ENCODE measurements at regions not wholly inside any gene's neighbourhood (a gene's known extent, or its start where the extent isn't known, plus 50 kb on each side); places are given as distances from the start of the nearest gene placed in this dataset.
"Not testable (repeated sequence)": the region's sequence is repeated elsewhere in the genome, so short reads cannot be mapped to it uniquely, and the experiment has no call there.

DNA sequence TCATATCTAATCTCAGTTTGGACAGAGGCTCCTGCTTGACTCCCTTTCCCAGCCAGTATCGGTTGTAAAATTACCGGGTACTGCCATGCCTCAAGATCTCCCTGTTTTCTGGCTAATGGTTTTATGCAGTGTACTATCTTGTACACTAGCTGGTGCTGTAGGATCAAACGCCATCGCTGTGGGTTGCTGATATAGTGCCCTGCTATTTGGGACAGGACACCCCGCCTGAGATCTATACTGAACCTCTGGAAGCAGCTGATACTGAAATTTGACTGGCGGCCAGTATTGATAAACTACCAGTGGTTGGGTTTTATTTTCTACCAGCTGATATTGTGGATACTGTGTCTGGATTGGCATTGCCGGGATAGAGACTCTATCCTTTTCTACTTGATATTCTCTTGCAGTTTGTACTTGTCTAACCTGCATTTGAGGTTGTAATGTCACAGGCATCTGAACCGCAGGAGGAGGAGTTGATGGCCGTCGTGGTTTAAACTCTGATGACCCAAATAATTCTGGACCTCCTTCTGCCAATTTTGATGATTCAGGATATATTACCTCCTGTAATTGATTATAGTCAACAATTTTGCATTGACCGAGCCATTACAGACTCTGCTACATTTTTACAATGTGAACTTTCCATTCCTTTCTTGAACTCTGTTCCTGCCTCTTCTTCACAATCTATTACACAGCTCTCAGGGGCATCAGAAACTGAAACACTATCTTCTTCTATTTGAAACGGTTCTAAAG, 112.5 kb upstream of the LARP1 start (continued):
- TF ChIP-seq SRF (IDR thresholded peaks at IDR 0.05; ENCODE audit: low read depth) (no peak), CEBPB (IDR thresholded peaks at IDR 0.05; ENCODE audit: low read depth) (no peak), CBX3 (IDR thresholded peaks at IDR 0.05; ENCODE audit: low read depth) (no peak)
- TF ChIP-seq, protein P1, sequence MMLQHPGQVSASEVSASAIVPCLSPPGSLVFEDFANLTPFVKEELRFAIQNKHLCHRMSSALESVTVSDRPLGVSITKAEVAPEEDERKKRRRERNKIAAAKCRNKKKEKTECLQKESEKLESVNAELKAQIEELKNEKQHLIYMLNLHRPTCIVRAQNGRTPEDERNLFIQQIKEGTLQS (IDR thresholded peaks at IDR 0.05), result no peak

DNA sequence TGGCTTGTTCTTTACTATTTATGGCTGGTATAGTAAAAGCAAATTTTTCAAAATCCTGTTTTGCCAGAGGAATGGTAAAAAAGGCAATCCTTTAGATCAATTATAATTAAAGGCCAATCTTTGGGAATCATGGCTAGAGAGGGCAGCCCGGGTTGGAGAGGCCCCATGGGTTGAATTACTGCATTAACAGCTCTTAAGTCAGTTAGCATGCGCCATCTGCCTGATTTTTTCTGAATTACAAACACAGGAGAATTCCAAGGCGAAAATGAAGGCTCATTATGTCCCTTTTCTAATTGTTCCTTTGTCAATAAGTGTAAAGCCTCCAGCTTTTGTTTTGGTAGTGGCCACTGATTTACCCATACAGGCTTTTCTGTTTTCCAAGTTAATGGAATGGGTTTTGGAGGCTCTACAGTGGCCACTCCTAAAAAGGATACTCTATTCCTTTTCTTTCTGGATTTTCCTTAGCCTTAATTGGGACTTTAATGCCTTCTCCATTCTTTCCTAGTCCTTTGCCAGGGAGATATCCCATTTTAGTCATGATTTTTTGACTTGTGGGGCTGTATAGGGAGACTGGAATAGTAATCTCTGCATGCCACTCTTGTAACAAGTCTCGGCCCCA, 114.9 kb upstream of the LARP1 start:
- H4K20me1 ChIP-seq (ENCODE audit: insufficient read depth); H3K79me2 ChIP-seq (ENCODE audit: insufficient read depth, low read length); H3K36me3 ChIP-seq (ENCODE audit: control insufficient read depth in 1 of 2, insufficient read depth in 2 of 2, low read length in 2 of 2); POLR2A ChIA-PET; H3K4me1 ChIP-seq (ENCODE audit: control insufficient read depth in 1 of 2, insufficient read depth in 2 of 2, low read length in 2 of 2); H3K9me3 ChIP-seq (ENCODE audit: control insufficient read depth in 1 of 2, insufficient read depth in 1 of 2, low read depth in 1 of 2, low read length in 2 of 2); H3K9me2 ChIP-seq (ENCODE audit: insufficient read depth); BruUV-seq (replicated peaks); H3K27ac ChIP-seq (ENCODE audit: low read depth, low read length); H3K9ac ChIP-seq (ENCODE audit: low read length); H3K4me3 ChIP-seq (replicated peaks in 1 of 2; ENCODE audit: low read depth in 1 of 2, low read length in 2 of 2); ATAC-seq; H3K27me3 ChIP-seq (ENCODE audit: insufficient read depth, low read length): not testable (repeated sequence)
- ChIA-PET RAD21 (ENCODE audit: low non-redundant PET in 1 of 2, low total read pairs in 2 of 2, uncharacterized antibody in 2 of 2, unreplicated experiment in 2 of 2) (interaction anchor here (0.6 to 1.0 kb wide), 2 partner anchors 8 to 172 kb away, joined by 3 to 4 read pairs; no protein-coding TSS in a partner anchor), CTCF (interaction anchor here (0.7 to 2.5 kb wide), 10 partner anchors 8 to 665 kb away, joined by 3 to 30 read pairs (median 4); no protein-coding TSS in a partner anchor)
- intact Hi-C loops (cut with micrococcal nuclease), result loop anchor here (1.0 kb wide), 3 partner anchors 173 to 666 kb away; no protein-coding TSS in a partner anchor
- Histone ChIP-seq H2AFZ (ENCODE audit: low read depth, low read length, poor library complexity, severe bottlenecking) (peak overlapping the region; percentile 98), H3K4me2 (ENCODE audit: low read length) (0 out of 2 replicates have a peak overlapping the region, but pooled peaks have one; percentile 14)
- peak; percentile 66 for TF ChIP-seq RAD21 (IDR thresholded peaks at IDR 0.05; ENCODE audit: low read depth)
- TF ChIP-seq, protein P2, sequence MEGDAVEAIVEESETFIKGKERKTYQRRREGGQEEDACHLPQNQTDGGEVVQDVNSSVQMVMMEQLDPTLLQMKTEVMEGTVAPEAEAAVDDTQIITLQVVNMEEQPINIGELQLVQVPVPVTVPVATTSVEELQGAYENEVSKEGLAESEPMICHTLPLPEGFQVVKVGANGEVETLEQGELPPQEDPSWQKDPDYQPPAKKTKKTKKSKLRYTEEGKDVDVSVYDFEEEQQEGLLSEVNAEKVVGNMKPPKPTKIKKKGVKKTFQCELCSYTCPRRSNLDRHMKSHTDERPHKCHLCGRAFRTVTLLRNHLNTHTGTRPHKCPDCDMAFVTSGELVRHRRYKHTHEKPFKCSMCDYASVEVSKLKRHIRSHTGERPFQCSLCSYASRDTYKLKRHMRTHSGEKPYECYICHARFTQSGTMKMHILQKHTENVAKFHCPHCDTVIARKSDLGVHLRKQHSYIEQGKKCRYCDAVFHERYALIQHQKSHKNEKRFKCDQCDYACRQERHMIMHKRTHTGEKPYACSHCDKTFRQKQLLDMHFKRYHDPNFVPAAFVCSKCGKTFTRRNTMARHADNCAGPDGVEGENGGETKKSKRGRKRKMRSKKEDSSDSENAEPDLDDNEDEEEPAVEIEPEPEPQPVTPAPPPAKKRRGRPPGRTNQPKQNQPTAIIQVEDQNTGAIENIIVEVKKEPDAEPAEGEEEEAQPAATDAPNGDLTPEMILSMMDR (IDR thresholded peaks at IDR 0.05 in 2 of 3, conservative IDR thresholded peaks at IDR 0.05 in 1 of 3; ENCODE audit: borderline replicate concordance in 1 of 3, insufficient read depth in 1 of 3, low read depth in 2 of 3, low read length in 2 of 3), result peak; percentile 38 to 60 (median 45); a peak in 5 of 6 replicates
- DNase-seq (ENCODE audit: low read depth, low spot score), result peak; percentile 16

DNA sequence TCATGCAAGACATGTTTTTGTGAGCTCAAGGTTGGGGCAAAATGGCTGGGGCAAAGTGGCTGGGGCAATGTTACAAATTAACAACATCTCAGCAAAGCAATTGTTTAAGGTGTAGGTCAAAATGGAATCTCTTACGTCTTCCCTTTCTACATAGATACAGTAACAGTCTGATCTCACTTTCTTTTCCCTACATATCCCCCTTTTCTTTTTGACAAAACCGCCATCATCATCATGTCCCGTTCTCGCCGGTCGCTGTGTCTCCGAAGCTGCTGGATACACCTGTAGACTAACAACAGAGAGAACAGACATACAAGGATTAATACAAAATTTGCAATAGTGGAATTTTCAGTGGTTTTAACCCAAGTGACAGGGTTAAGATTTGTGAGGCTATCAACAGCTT, 118.4 kb upstream of the LARP1 start:
- ATAC-seq; H2AFZ ChIP-seq (ENCODE audit: low read depth, low read length, poor library complexity, severe bottlenecking); H3K9me2 ChIP-seq (ENCODE audit: insufficient read depth); DNase-seq (ENCODE audit: low read depth, low spot score); H3K9ac ChIP-seq (ENCODE audit: low read length); H3K4me2 ChIP-seq (ENCODE audit: low read length); H3K4me1 ChIP-seq (ENCODE audit: control insufficient read depth in 1 of 2, insufficient read depth in 2 of 2, low read length in 2 of 2); intact Hi-C loops (cut with micrococcal nuclease); CTCF ChIA-PET; H4K20me1 ChIP-seq (ENCODE audit: insufficient read depth); H3K9me3 ChIP-seq (ENCODE audit: control insufficient read depth in 1 of 2, insufficient read depth in 1 of 2, low read depth in 1 of 2, low read length in 2 of 2); H3K27me3 ChIP-seq (ENCODE audit: insufficient read depth, low read length); H3K4me3 ChIP-seq (replicated peaks in 1 of 2; ENCODE audit: low read depth in 1 of 2, low read length in 2 of 2); H3K36me3 ChIP-seq (ENCODE audit: control insufficient read depth in 1 of 2, insufficient read depth in 2 of 2, low read length in 2 of 2); BruUV-seq (replicated peaks); H3K79me2 ChIP-seq (ENCODE audit: insufficient read depth, low read length); POLR2A ChIA-PET; H3K27ac ChIP-seq (ENCODE audit: low read depth, low read length); RAD21 ChIA-PET (ENCODE audit: low non-redundant PET in 1 of 2, low total read pairs in 2 of 2, uncharacterized antibody in 2 of 2, unreplicated experiment in 2 of 2): not testable (repeated sequence)

DNA sequence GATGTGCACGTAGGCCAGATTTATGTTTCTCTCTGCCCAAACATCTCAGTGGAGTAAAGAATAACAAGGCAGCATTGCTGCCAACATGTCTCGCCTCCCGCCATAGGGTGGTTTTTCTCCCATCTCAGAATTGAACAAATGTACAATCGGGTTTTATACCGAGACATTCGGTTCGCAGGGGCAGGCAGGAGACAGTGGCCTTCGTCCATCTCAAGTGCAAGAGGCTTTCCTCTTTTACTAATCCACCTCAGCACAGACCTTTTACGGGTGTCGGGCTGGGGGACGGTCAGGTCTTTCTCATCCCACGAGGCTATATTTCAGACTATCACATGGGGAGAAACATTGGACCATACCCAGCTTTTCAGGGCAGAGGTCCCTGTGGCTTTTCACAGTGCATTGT, 118.9 kb upstream of the LARP1 start:
- H3K4me1 ChIP-seq (ENCODE audit: control insufficient read depth in 1 of 2, insufficient read depth in 2 of 2, low read length in 2 of 2); H3K79me2 ChIP-seq (ENCODE audit: insufficient read depth, low read length); H3K9me2 ChIP-seq (ENCODE audit: insufficient read depth); CTCF ChIA-PET; H3K36me3 ChIP-seq (ENCODE audit: control insufficient read depth in 1 of 2, insufficient read depth in 2 of 2, low read length in 2 of 2); H2AFZ ChIP-seq (ENCODE audit: low read depth, low read length, poor library complexity, severe bottlenecking); H3K4me3 ChIP-seq (replicated peaks in 1 of 2; ENCODE audit: low read depth in 1 of 2, low read length in 2 of 2); H3K27ac ChIP-seq (ENCODE audit: low read depth, low read length); RAD21 ChIA-PET (ENCODE audit: low non-redundant PET in 1 of 2, low total read pairs in 2 of 2, uncharacterized antibody in 2 of 2, unreplicated experiment in 2 of 2); POLR2A ChIA-PET; H4K20me1 ChIP-seq (ENCODE audit: insufficient read depth); BruUV-seq (replicated peaks); intact Hi-C loops (cut with micrococcal nuclease); ATAC-seq; H3K9ac ChIP-seq (ENCODE audit: low read length); H3K9me3 ChIP-seq (ENCODE audit: control insufficient read depth in 1 of 2, insufficient read depth in 1 of 2, low read depth in 1 of 2, low read length in 2 of 2); H3K27me3 ChIP-seq (ENCODE audit: insufficient read depth, low read length); DNase-seq (ENCODE audit: low read depth, low spot score); H3K4me2 ChIP-seq (ENCODE audit: low read length): not testable (repeated sequence)
